Activated naive CD4-positive, alpha-beta T cell (primary cell): ENCODE measurements at regions not wholly inside any gene's neighbourhood (a gene's known extent, or its start where the extent isn't known, plus 50 kb on each side); places are given as distances from the start of the nearest gene placed in this dataset.
"Not testable (repeated sequence)": the region's sequence is repeated elsewhere in the genome, so short reads cannot be mapped to it uniquely, and the experiment has no call there.

Source experiments
- DNase-seq, 4 experiments: peaks; one replicate each; lab custom pipeline; 2025; lab: John Stamatoyannopoulos, UW

- no peak for DNase-seq
Observed at GRCh38 chr16:49940464-49941224, 84.4 kb upstream of the CNEP1R1 start.

GRCh38 chr16:49944221-49944620 is 80.8 kb upstream of the CNEP1R1 start:
- no peak for DNase-seq

GRCh38 chr16:49947907-49948678 is 76.9 kb upstream of the CNEP1R1 start:
- DNase-seq: no peak

GRCh38 chr16:49951574-49952195 is 73.3 kb upstream of the CNEP1R1 start:
- no peak for DNase-seq

- no peak for DNase-seq
Observed at GRCh38 chr16:49952386-49952785, 72.6 kb upstream of the CNEP1R1 start.

GRCh38 chr16:49953090-49953489 is 71.9 kb upstream of the CNEP1R1 start:
- DNase-seq: no peak

- DNase-seq: no peak
Observed at GRCh38 chr16:49955858-49956257, 69.2 kb upstream of the CNEP1R1 start.

GRCh38 chr16:49956915-49957314 is 68.1 kb upstream of the CNEP1R1 start:
- DNase-seq: no peak

- no peak for DNase-seq
Observed at GRCh38 chr16:49958448-49958847, 66.6 kb upstream of the CNEP1R1 start.

- no peak for DNase-seq
Observed at GRCh38 chr16:49959552-49960277, 65.3 kb upstream of the CNEP1R1 start.

- DNase-seq: no peak
Observed at GRCh38 chr16:49961089-49961488, 63.9 kb upstream of the CNEP1R1 start.

GRCh38 chr16:49962566-49962965 is 62.5 kb upstream of the CNEP1R1 start:
- DNase-seq: not testable (repeated sequence)

- no peak for DNase-seq
Observed at GRCh38 chr16:49964316-49964715, 60.7 kb upstream of the CNEP1R1 start.

- no peak for DNase-seq
Observed at GRCh38 chr16:49964973-49965372, 60.1 kb upstream of the CNEP1R1 start.

GRCh38 chr16:49967012-49967559 is 57.9 kb upstream of the CNEP1R1 start:
- no peak for DNase-seq

GRCh38 chr16:49969091-49970030 is 55.7 kb upstream of the CNEP1R1 start:
- no peak for DNase-seq

- no peak for DNase-seq
Observed at GRCh38 chr16:49970797-49971431, 54.1 kb upstream of the CNEP1R1 start.

- no peak for DNase-seq
Observed at GRCh38 chr16:49972280-49972679, 52.7 kb upstream of the CNEP1R1 start.

GRCh38 chr16:49972961-49973360 is 52.1 kb upstream of the CNEP1R1 start:
- DNase-seq: no peak
